Gastroesophageal sphincter (tissue), 4 donors: ENCODE measurements at regions not wholly inside any gene's neighbourhood (a gene's known extent, or its start where the extent isn't known, plus 50 kb on each side); places are given as distances from the start of the nearest gene placed in this dataset.

Source experiments
- ATAC-seq: fragments of 150-250 bp; one replicate; pipeline ENCODE4 v1.9.1; 2016; ENCODE audit warnings: mild to moderate bottlenecking, moderate library complexity
- H3K27ac ChIP-seq, 4 donors: fragments of 200-600 bp; sonication (generic) in 3 of 4; 1 replicate in 3 of 4; 2 replicates in 1 of 4; pipeline ENCODE4 v1.5.1; 2016 to 2019
- H3K27me3 ChIP-seq: fragments of 200-600 bp; sonication (generic); one replicate; pipeline ENCODE4 v1.5.1; 2019
- H3K36me3 ChIP-seq, 2 donors: fragments of 200-600 bp; sonication (generic); one replicate each; pipeline ENCODE4 v1.5.1; 2019; ENCODE audit warnings: control low read depth in 1 of 2
- H3K4me1 ChIP-seq, 3 donors: fragments of 200-600 bp; sonication (generic); 1 replicate in 2 of 3; 2 replicates in 1 of 3; pipeline ENCODE4 v1.5.1; 2016 to 2019; ENCODE audit warnings: control low read depth in 2 of 3
- H3K4me3 ChIP-seq, 2 donors: fragments of 200-600 bp; sonication (generic); one replicate each; pipeline ENCODE4 v1.5.1; 2019; ENCODE audit warnings: mild to moderate bottlenecking in 1 of 2, moderate library complexity in 1 of 2
- H3K9me3 ChIP-seq, 3 donors: fragments of 200-600 bp; sonication (generic); one replicate each; pipeline ENCODE4 v1.5.1; 2017 to 2019; ENCODE audit warnings: control low read depth in 2 of 3
- CTCF ChIP-seq, 4 experiments: fragments of 200-600 bp in 2 of 4; fragments of 450-650 bp in 2 of 4; sonication (generic) in 1 of 4; IDR thresholded peaks; one replicate each; pipeline ENCODE4 v1.5.1; 2017 to 2019; ENCODE audit warnings: antibody characterized with exemption in 4 of 4, mild to moderate bottlenecking in 2 of 4, moderate library complexity in 2 of 4
- EP300 ChIP-seq: sonication (generic); formaldehyde crosslinking; IDR thresholded peaks from one replicate; pipeline ENCODE4 v1.6.1; 2017; ENCODE audit warnings: antibody characterized with exemption, mild to moderate bottlenecking
- POLR2A ChIP-seq, 2 donors: fragments of 450-650 bp; IDR thresholded peaks; one replicate each; pipeline ENCODE4 v1.6.1; 2017; ENCODE audit warnings: antibody characterized with exemption in 2 of 2, mild to moderate bottlenecking in 2 of 2, moderate library complexity in 1 of 2
- POLR2AphosphoS5 ChIP-seq: sonication (generic); formaldehyde crosslinking; IDR thresholded peaks from one replicate; pipeline ENCODE4 v1.6.1; 2017; ENCODE audit warnings: antibody characterized with exemption
- WGBS, 2 donors: methylation state at CpG; one replicate each; pipeline ENCODE4 v1.1.5; 2018; ENCODE audit warnings: low coverage in 1 of 2; 5-methylcytosine and 5-hydroxymethylcytosine counted together

GRCh38 chr1:2930913-2931723 is 90.1 kb upstream of the ACTRT2 start:
- peaks cover 83% of the 10 kb centered on the region for H3K27me3 ChIP-seq
- no peak overlapping the region for H3K27ac ChIP-seq
- TF ChIP-seq EP300 (no peak), POLR2AphosphoS5 (no peak), CTCF (IDR thresholded peaks at IDR 0.05) (no peak), POLR2A (IDR thresholded peaks at IDR 0.05) (no peak)
- H3K4me1 ChIP-seq, result peaks cover 0 to 10% (median 0%) of the 10 kb centered on the region in 3 donors
- H3K9me3 ChIP-seq, result peaks cover 0 to 9% (median 0%) of the 10 kb centered on the region in 3 donors
- no peak overlapping the region for H3K4me3 ChIP-seq
- no peaks in the 10 kb centered on the region for H3K36me3 ChIP-seq
- no peak for ATAC-seq
- 90% methylated on average over 2 of the region's 36 CpGs; no CpG with 5 or more reads in 1 of the 2 donors for WGBS, 2 donors

DNA sequence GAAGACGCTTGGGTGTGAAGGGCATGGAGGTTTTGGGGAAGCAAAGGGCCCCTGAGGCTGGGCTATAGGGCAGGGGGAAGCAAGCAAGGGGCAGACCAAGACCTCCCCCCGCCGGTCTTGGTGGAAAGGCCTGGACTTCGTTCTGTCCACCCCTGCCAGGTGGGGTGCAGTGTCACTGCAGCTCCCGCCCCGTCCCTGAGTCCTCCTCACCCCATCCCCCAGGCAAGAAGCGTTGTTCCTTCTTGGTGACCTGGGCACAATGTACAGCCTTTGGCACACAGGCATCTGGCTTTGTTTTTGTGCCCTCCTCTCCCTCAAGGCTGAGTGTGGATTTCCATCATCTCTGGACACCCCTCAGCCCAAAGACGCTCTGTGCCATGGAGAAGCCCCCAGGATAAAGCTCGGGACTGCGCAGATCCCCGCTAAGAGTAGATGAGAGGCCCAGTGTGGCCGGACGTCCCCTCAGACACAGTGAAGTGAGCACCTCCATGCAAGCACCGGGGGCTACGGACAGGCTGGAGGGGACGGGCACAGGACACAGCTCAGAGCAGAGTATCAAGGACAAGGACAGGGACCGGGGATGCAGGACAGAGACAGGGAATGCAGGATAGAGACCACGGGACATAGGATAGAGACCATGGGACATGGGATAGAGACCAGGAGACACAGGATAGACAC is 89.4 kb upstream of the ACTRT2 start:
- Histone ChIP-seq H3K27ac (no peak overlapping the region), H3K27me3 (peaks cover 81% of the 10 kb centered on the region), H3K4me3 (no peak overlapping the region), H3K4me1 (peaks cover 0 to 10% (median 0%) of the 10 kb centered on the region in 3 donors), H3K9me3 (peaks cover 0 to 9% (median 0%) of the 10 kb centered on the region in 3 donors), H3K36me3 (no peaks in the 10 kb centered on the region)
- 68 to 72% methylated on average over 4 to 5 of the region's 18 CpGs for WGBS, 2 donors
- no peak for ATAC-seq
- TF ChIP-seq POLR2A (IDR thresholded peaks at IDR 0.05), result no peak
- no peak for TF ChIP-seq EP300
- TF ChIP-seq POLR2AphosphoS5, result no peak
- TF ChIP-seq CTCF (IDR thresholded peaks at IDR 0.05), result no peak

DNA sequence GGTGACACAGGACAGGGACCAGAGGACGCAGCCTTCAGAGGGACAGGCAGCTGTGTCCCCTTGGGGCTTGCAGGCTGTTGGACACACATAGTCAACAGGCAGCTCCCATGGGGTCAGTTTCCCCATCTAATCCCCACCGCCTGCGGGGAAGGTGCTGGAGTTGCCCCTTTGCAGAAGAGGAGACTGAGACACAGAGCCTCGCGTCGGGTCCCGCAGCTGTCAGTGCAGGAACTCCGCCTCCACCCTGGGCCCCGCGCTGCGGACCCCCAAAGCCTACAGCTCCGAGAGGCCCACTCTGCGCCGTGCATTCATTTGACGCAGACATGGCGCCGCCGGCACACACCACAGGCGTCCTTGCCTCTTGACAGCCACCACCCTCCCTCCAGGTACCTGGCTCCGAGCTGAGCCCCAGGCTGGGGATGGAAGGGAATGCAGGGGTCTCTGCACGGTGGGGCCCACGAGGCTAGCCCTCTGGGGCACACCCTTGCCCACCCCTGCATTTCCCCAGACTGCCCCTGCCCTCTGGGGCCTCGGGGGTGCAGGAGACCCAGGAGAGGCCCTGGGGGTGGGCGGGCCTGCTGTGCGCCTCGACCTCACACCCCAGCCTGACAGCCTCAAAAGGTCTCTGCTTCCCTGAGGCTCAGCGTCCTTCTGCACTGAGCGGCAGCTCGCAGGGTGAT is 88.5 kb upstream of the ACTRT2 start:
- Histone ChIP-seq H3K36me3 (no peaks in the 10 kb centered on the region), H3K4me1 (peaks cover 0 to 9% (median 0%) of the 10 kb centered on the region in 3 donors), H3K27me3 (peaks cover 81% of the 10 kb centered on the region), H3K27ac (no peak overlapping the region), H3K4me3 (no peak overlapping the region), H3K9me3 (peaks cover 0 to 9% (median 0%) of the 10 kb centered on the region in 3 donors)
- TF ChIP-seq EP300, result no peak
- no peak for TF ChIP-seq POLR2A (IDR thresholded peaks at IDR 0.05)
- TF ChIP-seq POLR2AphosphoS5, result no peak
- no peak for TF ChIP-seq CTCF (IDR thresholded peaks at IDR 0.05)
- ATAC-seq, result no peak
- 80% methylated on average over 4 of the region's 29 CpGs; no CpG with 5 or more reads in 1 of the 2 donors for WGBS, 2 donors

GRCh38 chr1:2933431-2934155 is 87.7 kb upstream of the ACTRT2 start:
- peaks cover 0 to 9% (median 0%) of the 10 kb centered on the region in 3 donors for H3K9me3 ChIP-seq
- H3K4me1 ChIP-seq, result peaks cover 0 to 1% (median 0%) of the 10 kb centered on the region in 3 donors
- H3K27ac ChIP-seq, result no peak overlapping the region
- H3K4me3 ChIP-seq, result no peak overlapping the region
- 87% methylated on average over 14 of the region's 28 CpGs; no CpG with 5 or more reads in 1 of the 2 donors for WGBS, 2 donors
- peaks cover 76% of the 10 kb centered on the region for H3K27me3 ChIP-seq
- TF ChIP-seq POLR2AphosphoS5 (no peak), POLR2A (IDR thresholded peaks at IDR 0.05) (no peak), CTCF (IDR thresholded peaks at IDR 0.05) (no peak), EP300 (no peak)
- ATAC-seq, result no peak
- H3K36me3 ChIP-seq, result no peaks in the 10 kb centered on the region
